Astrocyte (in vitro differentiated cells and primary cell): ENCODE measurements at regions not wholly inside any gene's neighbourhood (a gene's known extent, or its start where the extent isn't known, plus 50 kb on each side); places are given as distances from the start of the nearest gene placed in this dataset.

Experiments
- DNase-seq: peaks from one replicate; pipeline ENCODE4 v3.0.0-alpha.2; 2010; ENCODE audit warnings: low read depth
- FAIRE-seq: peaks from 2 replicates; lab custom pipeline; 2011; peaks lifted over from hg19 to GRCh38; lab: Jason Lieb, UNC
- H2AFZ ChIP-seq: 2 replicates; pipeline ENCODE4 v1.6.0; 2012; ENCODE audit warnings: low read depth, low read length, inconsistent platforms
- H3K27ac ChIP-seq: 2 replicates; pipeline ENCODE4 v1.5.1; 2011; ENCODE audit warnings: low read depth, low read length, inconsistent platforms
- H3K27me3 ChIP-seq: 2 replicates; pipeline ENCODE4 v1.6.0; 2011; ENCODE audit warnings: low read length, inconsistent platforms; ENCODE audit not compliant: insufficient read depth
- H3K36me3 ChIP-seq: 2 replicates; pipeline ENCODE4 v1.5.1; 2011; ENCODE audit warnings: low read length, inconsistent platforms; ENCODE audit not compliant: insufficient read depth
- H3K4me1 ChIP-seq: 2 replicates; pipeline ENCODE4 v1.5.1; 2011; ENCODE audit warnings: low read length, inconsistent platforms; ENCODE audit not compliant: insufficient read depth
- H3K4me2 ChIP-seq: 2 replicates; pipeline ENCODE4 v1.6.0; 2012; ENCODE audit warnings: low read length, inconsistent platforms
- H3K4me3 ChIP-seq: 2 replicates; pipeline ENCODE4 v1.5.1; 2011; ENCODE audit warnings: low read depth, mild to moderate bottlenecking, low read length, inconsistent platforms; ENCODE audit not compliant: insufficient read depth
- H3K79me2 ChIP-seq: 2 replicates; pipeline ENCODE4 v1.6.0; 2012; ENCODE audit warnings: mild to moderate bottlenecking, low read length, inconsistent platforms; ENCODE audit not compliant: insufficient read depth
- H3K9ac ChIP-seq: 2 replicates; pipeline ENCODE4 v1.6.0; 2012; ENCODE audit warnings: mild to moderate bottlenecking, low read length, inconsistent platforms
- H3K9me3 ChIP-seq: 2 replicates; pipeline ENCODE4 v1.5.1; 2012; ENCODE audit warnings: low read depth, mild to moderate bottlenecking, low read length, inconsistent platforms; ENCODE audit not compliant: insufficient read depth
- H4K20me1 ChIP-seq: 2 replicates; pipeline ENCODE4 v1.6.0; 2012; ENCODE audit warnings: low read length, inconsistent platforms; ENCODE audit not compliant: insufficient read depth
- H3K27ac Mint-ChIP-seq: one replicate; pipeline ENCODE4 v1.8.0; 2021; ENCODE audit warnings: mild to moderate bottlenecking, mixed read lengths; ENCODE audit not compliant: unreplicated experiment
- H3K27me3 Mint-ChIP-seq: one replicate; pipeline ENCODE4 v1.8.0; 2021; ENCODE audit warnings: low read depth, mixed read lengths; ENCODE audit not compliant: unreplicated experiment
- H3K36me3 Mint-ChIP-seq: one replicate; pipeline ENCODE4 v1.8.0; 2021; ENCODE audit warnings: low read depth, mixed read lengths; ENCODE audit not compliant: unreplicated experiment
- H3K4me1 Mint-ChIP-seq: one replicate; pipeline ENCODE4 v1.8.0; 2021; ENCODE audit warnings: low read depth, mixed read lengths; ENCODE audit not compliant: unreplicated experiment
- H3K4me3 Mint-ChIP-seq: one replicate; pipeline ENCODE4 v1.8.0; 2021; ENCODE audit warnings: mild to moderate bottlenecking, moderate library complexity, mixed read lengths; ENCODE audit not compliant: unreplicated experiment
- H3K9me3 Mint-ChIP-seq: one replicate; pipeline ENCODE4 v1.8.0; 2021; ENCODE audit warnings: mild to moderate bottlenecking, mixed read lengths; ENCODE audit not compliant: unreplicated experiment
- CTCF ChIP-seq: IDR thresholded peaks from 2 replicates; pipeline ENCODE4 v1.5.1; 2011; ENCODE audit warnings: low read depth, mild to moderate bottlenecking, inconsistent platforms, low read length, moderate library complexity; ENCODE audit not compliant: insufficient read depth
- EZH2 ChIP-seq: IDR thresholded peaks from 2 replicates; pipeline ENCODE4 v1.6.1; 2012; ENCODE audit warnings: mild to moderate bottlenecking, low read length, inconsistent platforms; ENCODE audit not compliant: insufficient read depth

- Histone ChIP-seq H3K9ac (no peak overlapping the region), H3K4me2 (no peak overlapping the region), H4K20me1 (no peaks in the 10 kb centered on the region), H3K36me3 (no peaks in the 10 kb centered on the region), H2AFZ (no peak overlapping the region), H3K9me3 (no peaks in the 10 kb centered on the region), H3K27ac (no peak overlapping the region), H3K4me1 (no peaks in the 10 kb centered on the region), H3K79me2 (no peaks in the 10 kb centered on the region), H3K4me3 (no peak overlapping the region), H3K27me3 (no peaks in the 10 kb centered on the region)
- Mint-ChIP-seq H3K4me3 (no peak overlapping the region), H3K4me1 (no peaks in the 10 kb centered on the region), H3K27me3 (peaks cover 5% of the 10 kb centered on the region), H3K36me3 (no peaks in the 10 kb centered on the region), H3K9me3 (no peaks in the 10 kb centered on the region), H3K27ac (no peak overlapping the region)
- FAIRE-seq: no peak
- no peak for TF ChIP-seq EZH2
- TF ChIP-seq CTCF: no peak
- no peak for DNase-seq
Observed at GRCh38 chr16:54750249-54750648, 180.4 kb upstream of the IRX5 start.

GRCh38 chr16:54748611-54749190 lies 182.0 kb upstream of the IRX5 start:
- Histone ChIP-seq H3K79me2 (no peaks in the 10 kb centered on the region), H3K36me3 (no peaks in the 10 kb centered on the region), H3K4me2 (no peak overlapping the region), H3K27me3 (peaks cover 1% of the 10 kb centered on the region), H2AFZ (no peak overlapping the region), H3K9ac (no peak overlapping the region), H3K4me3 (no peak overlapping the region), H3K9me3 (no peaks in the 10 kb centered on the region), H4K20me1 (no peaks in the 10 kb centered on the region), H3K27ac (no peak overlapping the region), H3K4me1 (no peaks in the 10 kb centered on the region)
- Mint-ChIP-seq H3K4me1 (no peaks in the 10 kb centered on the region), H3K27ac (no peak overlapping the region), H3K9me3 (no peaks in the 10 kb centered on the region), H3K27me3 (peaks cover 2% of the 10 kb centered on the region), H3K36me3 (no peaks in the 10 kb centered on the region), H3K4me3 (no peak overlapping the region)
- FAIRE-seq (no peak), DNase-seq (no peak)
- TF ChIP-seq CTCF (no peak), EZH2 (no peak)

GRCh38 chr16:54746596-54746995 lies 184.1 kb upstream of the IRX5 start:
- Mint-ChIP-seq H3K9me3 (no peaks in the 10 kb centered on the region), H3K4me1 (no peaks in the 10 kb centered on the region), H3K4me3 (no peak overlapping the region), H3K27me3 (peaks cover 2% of the 10 kb centered on the region), H3K27ac (no peak overlapping the region), H3K36me3 (no peaks in the 10 kb centered on the region)
- no peak for FAIRE-seq
- no peaks in the 10 kb centered on the region for H3K79me2 ChIP-seq
- H3K9me3 ChIP-seq: no peaks in the 10 kb centered on the region
- H3K4me2 ChIP-seq: no peak overlapping the region
- H2AFZ ChIP-seq: no peak overlapping the region
- H3K4me3 ChIP-seq: no peak overlapping the region
- H3K4me1 ChIP-seq: no peaks in the 10 kb centered on the region
- no peak for DNase-seq
- no peaks in the 10 kb centered on the region for H3K36me3 ChIP-seq
- no peak for TF ChIP-seq EZH2
- TF ChIP-seq CTCF: no peak
- no peak overlapping the region for H3K27ac ChIP-seq
- no peaks in the 10 kb centered on the region for H4K20me1 ChIP-seq
- H3K27me3 ChIP-seq: peaks cover 2% of the 10 kb centered on the region
- no peak overlapping the region for H3K9ac ChIP-seq
